ENCODE measurements at regions not wholly inside any gene's neighbourhood (a gene's known extent, or its start where the extent isn't known, plus 50 kb on each side); places are given as distances from the start of the nearest gene placed in this dataset.

GRCh38 chr15:96735632-96736240 is 405.2 kb downstream of the NR2F2 start:
- TF ChIP-seq EZH2 (IDR thresholded peaks at IDR 0.05; ENCODE audit: insufficient read depth, poor library complexity, severe bottlenecking) (no peak), EZH2phosphoT487 (IDR thresholded peaks at IDR 0.05; ENCODE audit: insufficient read depth, low read depth) (no peak)

Measured in GM23248 (cell line).